ENCODE measurements at regions not wholly inside any gene's neighbourhood (a gene's known extent, or its start where the extent isn't known, plus 50 kb on each side); places are given as distances from the start of the nearest gene placed in this dataset.

DNA sequence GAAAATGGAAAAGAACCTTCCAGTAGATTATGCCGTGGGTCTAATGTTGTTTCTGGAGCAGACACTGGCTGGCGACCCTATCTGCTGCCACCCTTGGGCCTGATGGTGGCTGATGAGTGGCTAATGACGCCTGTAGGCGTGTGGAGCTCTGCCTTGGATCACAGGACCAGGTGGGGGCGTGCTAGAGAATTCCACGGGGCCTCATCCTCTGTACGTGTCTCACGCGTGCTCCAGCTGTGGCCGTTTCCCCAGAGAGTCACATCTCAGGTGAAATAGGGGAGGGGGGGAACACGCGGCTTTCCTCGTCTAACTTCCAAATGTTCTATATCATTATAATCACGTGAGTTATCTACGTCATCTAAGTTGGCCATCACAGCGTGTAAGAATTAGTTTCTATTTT is 160.9 kb upstream of the SMIM21 start:
- TF ChIP-seq, protein P1, sequence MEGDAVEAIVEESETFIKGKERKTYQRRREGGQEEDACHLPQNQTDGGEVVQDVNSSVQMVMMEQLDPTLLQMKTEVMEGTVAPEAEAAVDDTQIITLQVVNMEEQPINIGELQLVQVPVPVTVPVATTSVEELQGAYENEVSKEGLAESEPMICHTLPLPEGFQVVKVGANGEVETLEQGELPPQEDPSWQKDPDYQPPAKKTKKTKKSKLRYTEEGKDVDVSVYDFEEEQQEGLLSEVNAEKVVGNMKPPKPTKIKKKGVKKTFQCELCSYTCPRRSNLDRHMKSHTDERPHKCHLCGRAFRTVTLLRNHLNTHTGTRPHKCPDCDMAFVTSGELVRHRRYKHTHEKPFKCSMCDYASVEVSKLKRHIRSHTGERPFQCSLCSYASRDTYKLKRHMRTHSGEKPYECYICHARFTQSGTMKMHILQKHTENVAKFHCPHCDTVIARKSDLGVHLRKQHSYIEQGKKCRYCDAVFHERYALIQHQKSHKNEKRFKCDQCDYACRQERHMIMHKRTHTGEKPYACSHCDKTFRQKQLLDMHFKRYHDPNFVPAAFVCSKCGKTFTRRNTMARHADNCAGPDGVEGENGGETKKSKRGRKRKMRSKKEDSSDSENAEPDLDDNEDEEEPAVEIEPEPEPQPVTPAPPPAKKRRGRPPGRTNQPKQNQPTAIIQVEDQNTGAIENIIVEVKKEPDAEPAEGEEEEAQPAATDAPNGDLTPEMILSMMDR (IDR thresholded peaks at IDR 0.05), result no peak
- TF ChIP-seq EZH2phosphoT487 (IDR thresholded peaks at IDR 0.05) (no peak), EZH2 (IDR thresholded peaks at IDR 0.05) (no peak)
